HG03565 (cell line): ENCODE measurements at regions not wholly inside any gene's neighbourhood (a gene's known extent, or its start where the extent isn't known, plus 50 kb on each side); places are given as distances from the start of the nearest gene placed in this dataset.
"Not testable (repeated sequence)": the region's sequence is repeated elsewhere in the genome, so short reads cannot be mapped to it uniquely, and the experiment has no call there.

ENCODE experiments used
- ATAC-seq: cut with Tn5 transposase; IDR thresholded peaks from one replicate; pipeline ENCODE4 v1.9.1; 2021; ENCODE audit warnings: mild to moderate bottlenecking, moderate library complexity; ENCODE audit not compliant: unreplicated experiment

DNA sequence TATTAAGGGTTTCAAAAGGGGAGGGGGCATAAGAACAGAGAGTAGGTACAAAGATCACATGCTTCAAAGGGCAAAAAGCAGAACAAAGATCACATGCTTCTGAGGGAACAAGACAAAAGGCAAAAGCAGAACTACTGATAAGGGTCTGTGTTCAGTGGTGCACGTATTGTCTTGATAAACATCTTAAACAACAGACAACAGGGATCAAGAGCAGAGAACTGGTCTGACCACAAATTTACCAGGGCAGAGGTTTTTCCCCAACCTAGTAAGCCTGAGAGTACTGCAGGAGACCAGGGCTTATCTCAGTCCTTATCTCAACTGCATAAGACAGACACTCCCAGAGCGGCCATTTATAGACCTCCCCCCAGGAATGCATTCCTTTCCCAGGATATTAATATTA lies 900.2 kb upstream of the PRKX start:
- ATAC-seq: not testable (repeated sequence)

- ATAC-seq: no peak
These were observed 875.4 kb upstream of the PRKX start for GRCh38 chrX:4588893-4589292.

DNA sequence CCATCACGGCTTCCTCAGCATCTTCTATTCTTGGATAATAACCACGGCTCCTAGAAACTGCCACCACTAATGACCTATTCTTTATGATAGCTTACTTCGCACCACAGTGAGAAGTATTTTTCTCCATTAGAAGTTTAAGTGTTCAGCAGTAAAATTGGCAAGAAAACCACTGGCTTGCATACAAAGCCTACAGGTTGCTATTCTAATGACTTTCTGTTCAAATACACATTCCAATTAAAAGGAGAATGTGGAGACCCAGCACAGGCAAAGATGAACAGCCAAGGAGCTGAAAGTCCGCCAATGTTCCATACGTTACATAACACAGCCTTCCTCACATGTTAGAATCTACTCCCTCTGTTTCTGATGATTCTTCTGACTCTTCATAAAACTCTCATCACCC lies 875.0 kb upstream of the PRKX start:
- no peak for ATAC-seq

DNA sequence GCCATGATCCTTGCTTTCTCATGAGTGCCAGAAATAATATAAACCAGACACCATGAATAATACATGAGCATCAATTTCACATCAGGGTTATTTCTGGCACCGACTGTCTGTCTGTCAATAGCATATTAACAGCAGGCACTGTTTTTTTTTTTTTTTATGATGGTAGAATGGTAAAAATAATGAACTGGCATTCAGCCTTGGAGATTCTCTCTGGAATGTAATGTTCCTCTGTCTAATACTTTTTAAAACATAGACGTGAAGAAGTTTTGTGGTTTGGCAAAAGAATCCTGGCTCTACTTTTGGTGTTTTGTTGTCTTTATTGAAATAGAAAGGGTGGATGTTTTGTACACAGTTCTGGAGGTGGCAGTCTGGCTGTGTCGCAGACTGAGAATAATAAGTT lies 874.6 kb upstream of the PRKX start:
- no peak for ATAC-seq

DNA sequence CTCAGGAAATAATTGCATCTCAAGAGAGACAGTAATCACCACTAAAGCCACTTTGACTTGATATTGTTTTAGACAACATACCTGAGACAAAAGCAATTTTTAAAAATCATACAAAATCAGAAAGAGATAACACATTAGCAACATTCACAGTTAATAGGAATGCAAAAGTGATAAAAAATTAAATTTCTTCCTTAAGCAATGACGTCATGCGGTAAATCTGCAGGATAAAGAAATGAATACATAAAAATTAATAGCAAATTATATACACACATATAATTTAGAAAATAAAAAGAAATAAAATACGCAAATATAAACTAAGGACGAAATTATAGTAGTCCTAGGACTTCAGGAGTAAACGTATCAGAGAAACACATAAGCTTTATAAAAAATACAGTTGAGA lies 866.5 kb upstream of the PRKX start:
- no peak for ATAC-seq

DNA sequence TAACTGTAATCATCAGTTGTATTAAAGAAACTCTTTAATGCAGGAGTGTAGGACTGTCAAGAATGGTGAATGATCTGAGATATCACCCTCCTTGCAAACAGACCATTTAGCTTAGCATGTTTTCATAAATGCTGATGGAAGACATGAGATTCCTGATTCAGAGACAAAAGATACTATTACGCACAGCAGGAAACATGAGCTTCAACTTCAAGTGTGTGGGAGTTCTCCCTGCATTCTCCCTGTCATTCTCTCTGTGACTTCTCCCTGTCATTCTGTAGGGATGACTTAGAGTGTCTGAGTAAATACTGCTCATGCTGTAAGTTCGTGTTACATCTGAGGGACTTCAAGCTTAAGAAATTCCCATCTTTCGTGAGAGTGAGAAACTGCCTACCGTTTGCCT lies 866.0 kb upstream of the PRKX start:
- ATAC-seq: no peak

GRCh38 chrX:4572691-4573090 lies 859.2 kb upstream of the PRKX start:
- no peak for ATAC-seq

GRCh38 chrX:4570151-4570550 lies 856.7 kb upstream of the PRKX start:
- no peak for ATAC-seq

DNA sequence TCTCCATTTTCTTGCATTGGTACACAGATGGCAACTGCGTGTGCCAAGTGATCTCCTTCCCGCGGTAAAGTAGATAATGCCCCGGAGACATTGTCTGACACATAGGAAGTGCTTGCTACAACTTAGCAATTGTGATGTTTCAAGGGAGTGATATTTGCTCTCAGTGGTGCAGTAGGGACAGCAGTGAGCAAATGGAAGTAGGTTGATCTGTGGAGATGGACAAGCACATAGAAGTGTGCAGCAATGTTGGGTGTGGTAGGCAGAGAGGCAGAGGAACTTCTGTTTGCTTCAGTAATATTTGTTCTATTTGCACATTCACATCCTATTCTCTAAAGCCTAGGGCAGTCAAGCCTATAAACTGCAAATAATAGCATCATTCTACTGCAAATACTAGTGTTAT lies 846.7 kb upstream of the PRKX start:
- ATAC-seq: no peak

GRCh38 chrX:4550018-4550417 lies 836.6 kb upstream of the PRKX start:
- ATAC-seq: no peak

- no peak for ATAC-seq
These were observed 833.9 kb upstream of the PRKX start for GRCh38 chrX:4547213-4547836.

DNA sequence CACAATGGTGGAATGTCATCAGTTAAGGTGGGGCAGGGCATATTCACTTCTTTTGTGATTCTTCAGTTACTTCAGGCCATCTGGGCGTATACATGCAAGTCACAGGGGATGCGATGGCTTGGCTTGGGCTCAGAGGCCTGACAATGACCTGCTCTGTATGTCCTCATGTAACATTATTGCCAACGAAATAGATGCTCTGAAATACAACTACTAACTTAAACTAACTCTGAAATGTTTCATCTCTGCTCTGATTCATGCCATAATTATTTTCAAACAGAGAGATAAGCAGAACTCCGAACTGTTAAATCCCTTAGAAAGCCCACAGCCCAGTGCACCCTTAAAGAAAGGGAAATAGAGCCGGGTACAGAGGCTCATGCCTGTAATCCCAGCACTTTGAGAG lies 832.7 kb upstream of the PRKX start:
- not testable (repeated sequence) for ATAC-seq

GRCh38 chrX:4528247-4528646 lies 814.8 kb upstream of the PRKX start:
- no peak for ATAC-seq

DNA sequence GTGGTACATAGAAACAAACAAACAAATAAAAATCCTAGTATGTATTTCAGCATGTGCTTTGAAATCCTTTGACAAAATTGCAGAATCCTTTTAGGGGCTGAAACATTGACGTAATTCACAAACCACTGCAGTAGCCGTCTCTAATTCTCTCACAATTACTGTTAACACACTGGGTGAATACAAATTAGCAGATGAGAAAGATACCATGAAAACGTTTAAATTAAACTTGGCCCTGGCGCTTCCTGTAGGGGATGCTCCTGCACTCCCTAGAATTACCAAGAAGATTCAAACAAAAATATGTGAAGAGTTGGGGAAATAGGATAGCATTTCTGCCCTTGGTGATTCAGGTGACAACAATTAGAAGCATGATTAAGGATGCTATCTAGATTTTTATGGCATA lies 772.5 kb upstream of the PRKX start:
- no peak for ATAC-seq

DNA sequence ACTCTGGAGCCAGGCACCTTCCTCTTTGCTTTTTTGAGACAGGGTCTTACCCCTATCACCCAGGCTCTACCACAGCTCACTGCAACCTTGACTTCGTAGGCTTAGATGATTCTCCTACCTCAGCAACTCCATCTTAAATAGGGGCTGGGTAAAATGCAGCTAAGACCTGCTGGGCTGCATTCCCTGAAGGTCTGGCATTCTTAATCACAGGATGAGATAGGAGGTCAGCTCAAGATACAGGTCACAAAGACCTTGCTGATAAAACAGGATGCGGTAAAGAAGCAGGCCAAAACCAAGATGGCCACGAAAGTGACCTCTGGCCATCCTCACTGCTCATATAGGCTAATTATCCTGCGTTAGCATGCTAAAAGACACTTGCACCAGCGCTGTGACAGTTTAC lies 770.8 kb upstream of the PRKX start:
- ATAC-seq: no peak

- no peak for ATAC-seq
These were observed 738.1 kb upstream of the PRKX start for GRCh38 chrX:4451591-4451990.

- ATAC-seq: no peak
These were observed 736.7 kb upstream of the PRKX start for GRCh38 chrX:4450177-4450576.

DNA sequence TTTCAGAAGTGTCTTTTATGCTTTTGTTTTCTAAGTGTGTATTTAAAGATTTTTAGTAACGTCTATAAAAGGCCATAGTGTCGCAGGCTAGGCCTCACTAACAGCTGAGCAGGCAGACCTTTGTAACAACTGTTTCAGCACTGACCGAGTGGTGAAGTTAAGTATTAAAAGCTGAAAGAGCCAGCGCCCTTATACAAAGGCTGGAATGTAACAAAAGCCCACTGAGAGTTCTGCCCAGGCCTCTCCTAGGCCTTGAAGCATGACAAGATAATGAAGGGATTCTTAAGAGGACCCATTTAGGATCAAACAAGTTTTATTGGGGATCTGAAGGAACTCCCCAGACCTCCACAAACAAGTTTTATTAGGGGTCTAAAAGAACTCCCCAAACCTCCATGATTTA lies 722.5 kb upstream of the PRKX start:
- ATAC-seq: no peak

- no peak for ATAC-seq
These were observed 684.0 kb upstream of the PRKX start for GRCh38 chrX:4397471-4397870.

- ATAC-seq: no peak
These were observed 668.8 kb upstream of the PRKX start for GRCh38 chrX:4382273-4382672.

DNA sequence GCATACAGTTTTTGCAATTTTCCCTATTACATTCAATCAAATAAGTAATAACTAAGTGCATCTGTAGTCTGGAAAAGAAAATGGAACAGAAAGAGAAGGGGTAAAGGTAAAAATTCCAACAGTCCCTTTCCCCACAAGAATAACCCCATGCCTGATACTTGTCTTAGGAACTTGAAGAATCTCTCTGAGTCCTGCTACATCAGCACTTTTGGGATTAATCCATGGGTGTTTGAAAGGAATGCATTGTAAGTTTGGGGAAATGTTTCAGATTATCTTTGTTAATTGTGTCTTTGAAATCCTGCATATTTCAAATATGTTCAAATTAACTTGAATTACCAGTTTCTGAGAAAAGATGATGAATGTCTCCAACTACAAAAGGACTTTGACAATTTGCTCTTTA lies 667.3 kb upstream of the PRKX start:
- ATAC-seq: no peak

GRCh38 chrX:4379071-4379470 lies 665.6 kb upstream of the PRKX start:
- ATAC-seq: no peak

DNA sequence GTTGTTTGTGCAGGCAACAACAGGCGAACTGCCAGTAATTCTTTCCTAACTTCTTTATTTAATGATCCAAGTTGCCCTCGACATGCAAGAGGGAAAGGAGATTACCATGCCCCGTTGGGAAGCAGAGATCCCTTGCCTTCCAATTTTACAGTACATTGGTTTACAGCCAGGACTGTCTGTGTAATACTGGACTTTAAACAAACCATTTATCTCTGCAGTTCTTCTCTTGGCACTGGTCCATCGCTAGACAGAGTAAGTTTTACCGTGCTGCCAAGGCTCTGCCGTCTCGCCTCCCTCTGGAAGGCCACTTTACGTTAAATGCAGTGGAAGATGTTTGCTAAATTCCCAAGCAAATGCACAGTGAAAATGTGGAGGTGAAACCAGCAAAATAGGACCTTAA lies 660.3 kb upstream of the PRKX start:
- ATAC-seq: no peak

GRCh38 chrX:4358577-4358976 lies 645.1 kb upstream of the PRKX start:
- ATAC-seq: no peak
